Vagina (tissue), 2 donors: ENCODE measurements at regions not wholly inside any gene's neighbourhood (a gene's known extent, or its start where the extent isn't known, plus 50 kb on each side); places are given as distances from the start of the nearest gene placed in this dataset.
A peak's percentile ranks its signal among the peaks of the same experiment; 100 is the strongest.

Source experiments
- DNase-seq, 2 donors: peaks; one replicate each; pipeline ENCODE4 v3.0.0-alpha.2; 2017; ENCODE audit errors: extremely low spot score in 2 of 2
- H3K27ac ChIP-seq: fragments of 200-600 bp; sonication (generic); one replicate; pipeline ENCODE4 v1.5.1; 2019
- H3K27me3 ChIP-seq: fragments of 200-600 bp; sonication (generic); one replicate; pipeline ENCODE4 v1.5.1; 2019
- H3K36me3 ChIP-seq, 2 donors: fragments of 200-600 bp; sonication (generic); one replicate each; pipeline ENCODE4 v1.5.1; 2017 to 2019
- H3K4me1 ChIP-seq: fragments of 200-600 bp; sonication (generic); one replicate; pipeline ENCODE4 v1.5.1; 2019
- H3K4me3 ChIP-seq, 2 donors: fragments of 200-600 bp; sonication (generic); 1 replicate in 1 of 2; 2 replicates in 1 of 2; pipeline ENCODE4 v1.5.1; 2016 to 2019
- H3K9me3 ChIP-seq: fragments of 200-600 bp; sonication (generic); one replicate; pipeline ENCODE4 v1.5.1; 2019
- POLR2A ChIP-seq, 2 donors: fragments of 450-650 bp; IDR thresholded peaks; one replicate each; pipeline ENCODE4 v1.6.1; 2017; ENCODE audit warnings: antibody characterized with exemption in 2 of 2, mild to moderate bottlenecking in 2 of 2, moderate library complexity in 2 of 2
- POLR2AphosphoS5 ChIP-seq, 2 donors: sonication (generic); formaldehyde crosslinking; IDR thresholded peaks; one replicate each; pipeline ENCODE4 v1.9.0; 2017; ENCODE audit warnings: antibody characterized with exemption in 2 of 2, mild to moderate bottlenecking in 2 of 2, low read depth in 1 of 2; ENCODE audit not compliant: insufficient read depth in 1 of 2
- intact Hi-C: fragments of 100-400 bp; cut with DNase I; formaldehyde crosslinking; loops from one replicate; pipeline ENCODE4 v1.15.1; 2023
- TF ChIP-seq, protein P1 (sequence below), 3 experiments: fragments of 450-650 bp in 2 of 3; fragments of 200-600 bp in 1 of 3; sonication (generic) in 1 of 3; IDR thresholded peaks; one replicate each; pipeline ENCODE4 v1.5.1; 2017 to 2019; ENCODE audit warnings: antibody characterized with exemption in 3 of 3, mild to moderate bottlenecking in 2 of 3, moderate library complexity in 2 of 3

DNA sequence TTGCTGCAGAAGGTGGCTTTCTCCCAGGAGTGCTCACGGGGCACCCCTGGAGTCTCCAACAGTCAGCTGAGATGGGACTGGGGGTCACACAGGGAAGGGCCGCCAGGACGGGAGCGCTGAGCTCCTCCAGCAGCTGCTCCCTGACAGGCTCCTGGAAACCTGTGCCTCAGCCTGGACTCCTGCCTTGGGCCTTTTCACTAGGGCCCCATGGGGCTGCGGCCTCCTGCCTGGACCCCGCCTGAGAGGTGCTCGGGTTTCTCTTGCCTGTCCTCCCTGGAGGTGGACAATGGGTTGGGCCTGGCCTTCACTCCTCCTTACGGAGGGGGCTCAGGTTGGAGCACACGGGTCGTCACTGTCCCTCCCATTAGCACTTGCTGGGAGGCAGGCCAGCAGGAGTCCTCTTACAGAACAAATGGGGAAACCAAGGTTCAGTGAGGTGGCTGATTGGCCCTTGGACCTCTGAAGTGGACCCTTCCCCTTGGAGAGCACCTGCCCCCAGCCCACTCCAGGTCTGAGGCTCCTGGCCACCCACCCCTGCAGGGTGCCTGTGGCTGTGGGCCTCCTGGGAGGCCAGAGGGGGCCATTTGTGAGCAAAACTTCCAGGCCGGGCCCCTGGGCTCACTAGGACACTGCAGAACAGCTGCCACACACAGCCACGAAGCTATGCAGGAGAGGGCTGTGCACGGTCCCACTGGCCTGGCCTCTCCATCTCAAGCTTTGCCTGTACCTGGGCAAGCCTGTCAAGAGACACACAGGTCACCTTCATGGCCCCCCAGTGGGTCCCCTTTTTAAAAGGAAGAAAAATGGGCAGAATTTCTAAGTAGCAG is 57.1 kb upstream of the ODC1 start:
- intact Hi-C loops, result no loop called here
- Histone ChIP-seq H3K27ac (no peak overlapping the region), H3K36me3 (no peaks in the 10 kb centered on the region), H3K27me3 (no peaks in the 10 kb centered on the region), H3K4me1 (no peaks in the 10 kb centered on the region), H3K9me3 (no peaks in the 10 kb centered on the region), H3K4me3 (no peak overlapping the region)
- DNase-seq, result peak; percentile 67 to 79
- TF ChIP-seq, protein P1, sequence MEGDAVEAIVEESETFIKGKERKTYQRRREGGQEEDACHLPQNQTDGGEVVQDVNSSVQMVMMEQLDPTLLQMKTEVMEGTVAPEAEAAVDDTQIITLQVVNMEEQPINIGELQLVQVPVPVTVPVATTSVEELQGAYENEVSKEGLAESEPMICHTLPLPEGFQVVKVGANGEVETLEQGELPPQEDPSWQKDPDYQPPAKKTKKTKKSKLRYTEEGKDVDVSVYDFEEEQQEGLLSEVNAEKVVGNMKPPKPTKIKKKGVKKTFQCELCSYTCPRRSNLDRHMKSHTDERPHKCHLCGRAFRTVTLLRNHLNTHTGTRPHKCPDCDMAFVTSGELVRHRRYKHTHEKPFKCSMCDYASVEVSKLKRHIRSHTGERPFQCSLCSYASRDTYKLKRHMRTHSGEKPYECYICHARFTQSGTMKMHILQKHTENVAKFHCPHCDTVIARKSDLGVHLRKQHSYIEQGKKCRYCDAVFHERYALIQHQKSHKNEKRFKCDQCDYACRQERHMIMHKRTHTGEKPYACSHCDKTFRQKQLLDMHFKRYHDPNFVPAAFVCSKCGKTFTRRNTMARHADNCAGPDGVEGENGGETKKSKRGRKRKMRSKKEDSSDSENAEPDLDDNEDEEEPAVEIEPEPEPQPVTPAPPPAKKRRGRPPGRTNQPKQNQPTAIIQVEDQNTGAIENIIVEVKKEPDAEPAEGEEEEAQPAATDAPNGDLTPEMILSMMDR (IDR thresholded peaks at IDR 0.05), result no peak
- TF ChIP-seq POLR2A (IDR thresholded peaks at IDR 0.05), result no peak
- no peak for TF ChIP-seq POLR2AphosphoS5 (IDR thresholded peaks at IDR 0.05; ENCODE audit: insufficient read depth in 1 of 2, low read depth in 1 of 2)

DNA sequence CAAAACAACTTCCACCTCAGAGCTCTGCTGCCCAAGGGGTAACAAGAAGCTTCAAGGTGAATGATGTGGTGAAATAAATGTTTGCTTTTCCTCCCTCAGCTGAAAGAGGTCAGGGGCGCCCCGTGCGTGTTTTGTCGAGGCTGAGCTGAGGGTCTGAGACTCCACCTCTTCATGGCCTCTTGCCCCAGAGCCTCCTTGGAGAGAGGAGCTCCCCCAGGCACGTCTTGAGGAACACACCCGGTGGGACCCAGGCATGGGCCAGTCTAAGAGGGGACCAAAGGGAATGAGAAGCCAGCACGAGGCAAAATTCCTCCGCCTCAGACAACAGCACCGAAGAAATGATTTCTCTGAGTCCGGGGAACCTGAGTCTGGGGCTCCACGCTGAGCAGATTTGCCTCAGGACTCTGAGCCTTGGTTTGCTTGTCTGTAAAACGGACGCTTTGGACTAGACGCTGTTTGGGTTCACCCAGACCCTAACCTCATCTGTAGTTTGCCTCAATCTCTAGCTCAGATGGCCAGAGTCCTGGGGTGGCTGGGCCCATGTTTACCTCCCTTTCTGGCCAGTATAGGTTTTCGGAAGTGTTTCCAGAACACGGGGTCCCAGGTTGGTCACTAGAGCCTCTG is 56.4 kb upstream of the ODC1 start:
- H3K4me1 ChIP-seq, result no peaks in the 10 kb centered on the region
- peak; percentile 65 to 84 for DNase-seq
- TF ChIP-seq POLR2A (IDR thresholded peaks at IDR 0.05) (no peak), POLR2AphosphoS5 (IDR thresholded peaks at IDR 0.05; ENCODE audit: insufficient read depth in 1 of 2, low read depth in 1 of 2) (no peak)
- TF ChIP-seq, protein P1 (IDR thresholded peaks at IDR 0.05), result no peak
- no peaks in the 10 kb centered on the region for H3K9me3 ChIP-seq
- intact Hi-C loops, result no loop called here
- H3K4me3 ChIP-seq, result no peak overlapping the region
- H3K27ac ChIP-seq, result no peak overlapping the region
- no peaks in the 10 kb centered on the region for H3K27me3 ChIP-seq
- H3K36me3 ChIP-seq, result no peaks in the 10 kb centered on the region

DNA sequence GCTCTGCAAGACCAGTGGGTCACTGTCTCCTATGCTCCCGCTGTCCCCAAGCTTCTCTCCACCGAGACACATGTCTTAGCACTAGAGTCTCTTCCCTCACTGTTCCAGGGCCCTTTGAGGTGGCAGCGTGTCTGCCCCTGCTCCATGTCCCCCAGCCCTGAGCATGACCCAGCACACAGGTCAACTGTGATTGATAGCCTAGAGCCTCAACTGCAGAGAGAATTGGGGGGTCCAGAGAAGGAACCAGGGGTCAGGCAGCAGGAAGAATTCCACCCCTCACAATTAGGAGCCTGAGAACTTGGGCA is 54.6 kb upstream of the ODC1 start:
- Histone ChIP-seq H3K27me3 (no peaks in the 10 kb centered on the region), H3K27ac (no peak overlapping the region), H3K4me1 (peaks cover under 1% of the 10 kb centered on the region), H3K9me3 (no peaks in the 10 kb centered on the region), H3K4me3 (no peak overlapping the region), H3K36me3 (no peaks in the 10 kb centered on the region)
- no peak for TF ChIP-seq POLR2AphosphoS5 (IDR thresholded peaks at IDR 0.05; ENCODE audit: insufficient read depth in 1 of 2, low read depth in 1 of 2)
- TF ChIP-seq, protein P1 (IDR thresholded peaks at IDR 0.05), result no peak
- no peak for TF ChIP-seq POLR2A (IDR thresholded peaks at IDR 0.05)
- intact Hi-C loops, result no loop called here
- peak; percentile 67 to 84 for DNase-seq

DNA sequence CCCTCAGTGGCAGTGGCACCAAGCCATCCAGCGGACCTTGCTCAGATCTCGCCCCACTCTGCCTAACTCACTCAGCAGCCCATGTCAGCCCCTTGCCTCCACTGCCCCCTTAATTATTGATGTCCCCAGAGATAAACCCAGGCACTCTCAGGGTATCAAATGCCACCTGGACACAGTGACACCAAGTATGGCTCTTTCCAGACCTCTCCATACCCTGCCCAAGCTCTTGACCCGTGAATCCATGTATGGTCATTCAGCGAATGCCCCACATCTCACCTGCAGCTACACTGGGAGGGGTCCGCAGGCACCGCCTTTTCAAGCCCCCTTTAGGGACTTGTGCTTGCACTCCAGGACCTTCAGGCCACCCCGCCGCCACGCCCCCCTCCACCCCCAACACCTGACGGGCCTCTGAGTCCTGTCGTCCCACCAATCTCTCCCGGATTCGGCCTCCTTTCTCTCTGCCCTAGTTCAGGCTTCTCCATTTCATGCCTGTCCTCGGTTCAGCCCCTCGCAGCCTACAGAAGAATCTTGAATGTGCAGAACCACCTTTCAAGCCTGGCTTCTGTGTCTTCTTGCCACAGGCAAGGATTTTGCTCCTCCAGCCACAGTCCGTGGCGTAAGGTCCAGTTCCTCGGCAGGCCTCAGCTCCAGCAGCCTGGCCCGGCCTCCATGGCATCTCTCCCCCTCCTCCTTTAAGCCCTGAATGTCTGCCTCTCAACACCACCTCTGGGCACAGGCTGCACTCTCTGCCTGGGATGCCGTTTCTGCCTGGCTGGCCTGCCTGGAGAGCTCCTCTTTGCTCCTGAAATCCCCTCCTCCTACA is 54.1 kb upstream of the ODC1 start:
- Histone ChIP-seq H3K9me3 (no peaks in the 10 kb centered on the region), H3K4me3 (no peak overlapping the region), H3K27me3 (no peaks in the 10 kb centered on the region), H3K4me1 (peaks cover 6% of the 10 kb centered on the region), H3K27ac (no peak overlapping the region), H3K36me3 (no peaks in the 10 kb centered on the region)
- TF ChIP-seq POLR2A (IDR thresholded peaks at IDR 0.05) (no peak), POLR2AphosphoS5 (IDR thresholded peaks at IDR 0.05; ENCODE audit: insufficient read depth in 1 of 2, low read depth in 1 of 2) (no peak)
- TF ChIP-seq, protein P1 (IDR thresholded peaks at IDR 0.05), result no peak
- intact Hi-C loops, result no loop called here
- peak; percentile 79 to 84 for DNase-seq
